Sigmoid colon (tissue), 4 donors: ENCODE measurements at regions not wholly inside any gene's neighbourhood (a gene's known extent, or its start where the extent isn't known, plus 50 kb on each side); places are given as distances from the start of the nearest gene placed in this dataset.

ENCODE experiments used
- EP300 ChIP-seq, 4 donors: sonication (generic); formaldehyde crosslinking; IDR thresholded peaks; one replicate each; pipeline ENCODE4 v1.6.1; 2017; ENCODE audit warnings: antibody characterized with exemption in 4 of 4
- POLR2A ChIP-seq, 2 donors: fragments of 450-650 bp; IDR thresholded peaks; one replicate each; pipeline ENCODE4 v1.6.1; 2016; ENCODE audit warnings: antibody characterized with exemption in 2 of 2, mild to moderate bottlenecking in 2 of 2, moderate library complexity in 2 of 2
- TF ChIP-seq, protein P1 (sequence below), 4 experiments: fragments of 450-650 bp in 3 of 4; fragments of 200-600 bp in 1 of 4; IDR thresholded peaks; one replicate each; pipeline ENCODE4 v1.5.1; 2016 to 2019; ENCODE audit warnings: antibody characterized with exemption in 4 of 4, mild to moderate bottlenecking in 3 of 4, moderate library complexity in 2 of 4

DNA sequence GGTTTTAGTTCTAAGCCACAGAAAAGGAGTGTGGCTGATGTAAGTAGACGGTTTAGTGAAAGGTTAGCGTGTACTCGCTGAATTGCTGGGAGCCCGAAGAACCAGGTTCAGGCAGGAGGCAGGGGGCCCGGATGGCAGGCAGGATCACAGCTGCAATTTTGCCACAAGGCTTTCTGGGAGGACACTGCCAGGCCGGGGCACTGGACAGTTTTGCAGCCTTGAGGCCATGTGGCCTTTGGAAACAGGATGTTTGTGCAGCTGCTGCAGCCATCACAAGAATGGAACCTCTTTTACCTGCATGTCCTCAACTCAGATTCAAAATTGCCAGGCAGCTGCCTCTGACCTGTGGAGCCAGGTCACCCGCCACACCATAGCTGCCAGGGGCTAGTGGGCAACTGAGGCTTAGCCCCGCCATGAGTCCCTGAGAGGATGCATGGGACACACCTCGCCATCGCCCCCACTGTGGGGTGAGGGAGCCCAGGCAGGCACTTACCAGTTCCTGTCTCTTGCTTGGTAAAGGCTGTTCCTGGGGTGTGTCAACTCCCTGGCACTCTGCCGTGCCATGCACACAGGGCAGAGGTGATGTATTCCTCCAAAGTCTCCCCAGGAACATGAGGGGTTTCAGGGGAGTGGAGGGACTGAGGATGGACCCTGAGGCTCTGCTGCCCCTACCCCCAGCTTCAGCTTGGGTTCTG is 188.6 kb downstream of the RPS24 start:
- TF ChIP-seq, protein P1, sequence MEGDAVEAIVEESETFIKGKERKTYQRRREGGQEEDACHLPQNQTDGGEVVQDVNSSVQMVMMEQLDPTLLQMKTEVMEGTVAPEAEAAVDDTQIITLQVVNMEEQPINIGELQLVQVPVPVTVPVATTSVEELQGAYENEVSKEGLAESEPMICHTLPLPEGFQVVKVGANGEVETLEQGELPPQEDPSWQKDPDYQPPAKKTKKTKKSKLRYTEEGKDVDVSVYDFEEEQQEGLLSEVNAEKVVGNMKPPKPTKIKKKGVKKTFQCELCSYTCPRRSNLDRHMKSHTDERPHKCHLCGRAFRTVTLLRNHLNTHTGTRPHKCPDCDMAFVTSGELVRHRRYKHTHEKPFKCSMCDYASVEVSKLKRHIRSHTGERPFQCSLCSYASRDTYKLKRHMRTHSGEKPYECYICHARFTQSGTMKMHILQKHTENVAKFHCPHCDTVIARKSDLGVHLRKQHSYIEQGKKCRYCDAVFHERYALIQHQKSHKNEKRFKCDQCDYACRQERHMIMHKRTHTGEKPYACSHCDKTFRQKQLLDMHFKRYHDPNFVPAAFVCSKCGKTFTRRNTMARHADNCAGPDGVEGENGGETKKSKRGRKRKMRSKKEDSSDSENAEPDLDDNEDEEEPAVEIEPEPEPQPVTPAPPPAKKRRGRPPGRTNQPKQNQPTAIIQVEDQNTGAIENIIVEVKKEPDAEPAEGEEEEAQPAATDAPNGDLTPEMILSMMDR (IDR thresholded peaks at IDR 0.05) = no peak
- TF ChIP-seq POLR2A (IDR thresholded peaks at IDR 0.05) (no peak), EP300 (IDR thresholded peaks at IDR 0.05) (no peak)
